ENCODE measurements at regions not wholly inside any gene's neighbourhood (a gene's known extent, or its start where the extent isn't known, plus 50 kb on each side); places are given as distances from the start of the nearest gene placed in this dataset.

DNA sequence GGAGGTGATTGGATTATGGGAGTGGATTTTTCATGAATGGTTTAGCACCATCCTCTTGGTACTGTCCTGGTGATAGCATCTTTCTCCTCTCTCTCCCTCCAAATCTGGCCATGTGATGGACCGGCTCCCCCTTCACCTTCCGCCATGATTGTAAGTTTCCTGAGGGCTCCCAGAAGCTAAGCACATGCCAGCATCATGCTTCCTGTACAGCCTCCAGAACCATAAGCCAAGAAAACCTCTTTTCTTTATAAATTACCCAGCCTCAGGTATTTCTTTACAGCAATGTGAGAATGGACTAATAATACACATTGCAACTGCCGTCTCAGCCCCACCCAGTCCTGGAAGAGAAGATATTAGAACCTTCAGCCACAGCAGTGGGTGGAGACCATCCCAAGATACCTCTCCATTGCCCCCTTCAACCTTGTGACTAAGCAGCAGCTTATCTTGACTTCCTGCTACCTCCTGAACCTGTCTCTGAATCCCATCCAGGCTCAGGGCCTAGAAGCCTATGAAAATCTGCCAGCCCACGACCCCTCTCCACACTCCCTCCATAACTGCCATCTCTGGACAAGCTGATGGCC is 81.8 kb upstream of the AGAP1 start:
- H3K9me2 ChIP-seq (ENCODE audit: low read depth, low read length): no peaks in the 10 kb centered on the region
- no peaks in the 10 kb centered on the region for H3K9me3 ChIP-seq (ENCODE audit: low read length)

DNA sequence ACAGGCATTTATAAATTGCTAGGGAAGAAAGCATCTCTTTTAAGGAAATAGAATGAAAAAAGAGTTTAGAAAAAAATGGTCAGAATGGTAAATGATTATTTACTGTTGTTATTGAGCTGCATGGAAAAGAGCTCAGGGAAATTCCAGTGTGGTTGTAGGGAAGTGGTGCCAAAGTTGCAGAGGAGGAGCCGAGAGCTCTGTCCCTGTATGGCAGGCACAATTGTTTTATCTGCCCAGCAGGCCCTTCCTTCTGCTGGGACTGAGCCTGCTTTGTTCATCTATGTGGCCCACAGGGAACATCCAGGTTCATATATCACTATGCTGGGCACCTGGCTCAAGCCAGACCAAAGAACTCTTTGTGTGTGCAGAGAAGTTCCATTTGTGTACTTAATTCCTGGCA is 80.8 kb upstream of the AGAP1 start:
- no peaks in the 10 kb centered on the region for H4K20me1 ChIP-seq (ENCODE audit: insufficient read depth, low read length)
- no peak overlapping the region for H3K9ac ChIP-seq (ENCODE audit: low read length)
- 0 out of 2 replicates have a peak, but pooled peaks cover 5% of the 10 kb centered on the region for H3K27me3 ChIP-seq (ENCODE audit: insufficient read depth, low read length)

More for the DNA sequence above, 81.8 kb upstream of the AGAP1 start:
- Histone ChIP-seq H3K79me2 (ENCODE audit: insufficient read depth, low read length) (no peaks in the 10 kb centered on the region), H3K36me3 (ENCODE audit: insufficient read depth, low read length) (no peaks in the 10 kb centered on the region), H3K9ac (ENCODE audit: low read length) (no peak overlapping the region), H3K4me2 (ENCODE audit: low read length) (no peak overlapping the region), H2AFZ (ENCODE audit: low read length) (no peak overlapping the region), H3K4me3 (ENCODE audit: low read depth, low read length, poor library complexity, severe bottlenecking) (no peak overlapping the region), H3F3A (ENCODE audit: insufficient read depth, low read length) (no peaks in the 10 kb centered on the region), H3K4me1 (ENCODE audit: insufficient read depth, low read length, severe bottlenecking) (no peaks in the 10 kb centered on the region), H3K27me3 (ENCODE audit: insufficient read depth, low read length) (no peaks in the 10 kb centered on the region), H4K20me1 (ENCODE audit: insufficient read depth, low read length) (no peaks in the 10 kb centered on the region), H3K27ac (ENCODE audit: low read depth, low read length, poor library complexity, severe bottlenecking) (no peak overlapping the region)
- TF ChIP-seq, protein P1, sequence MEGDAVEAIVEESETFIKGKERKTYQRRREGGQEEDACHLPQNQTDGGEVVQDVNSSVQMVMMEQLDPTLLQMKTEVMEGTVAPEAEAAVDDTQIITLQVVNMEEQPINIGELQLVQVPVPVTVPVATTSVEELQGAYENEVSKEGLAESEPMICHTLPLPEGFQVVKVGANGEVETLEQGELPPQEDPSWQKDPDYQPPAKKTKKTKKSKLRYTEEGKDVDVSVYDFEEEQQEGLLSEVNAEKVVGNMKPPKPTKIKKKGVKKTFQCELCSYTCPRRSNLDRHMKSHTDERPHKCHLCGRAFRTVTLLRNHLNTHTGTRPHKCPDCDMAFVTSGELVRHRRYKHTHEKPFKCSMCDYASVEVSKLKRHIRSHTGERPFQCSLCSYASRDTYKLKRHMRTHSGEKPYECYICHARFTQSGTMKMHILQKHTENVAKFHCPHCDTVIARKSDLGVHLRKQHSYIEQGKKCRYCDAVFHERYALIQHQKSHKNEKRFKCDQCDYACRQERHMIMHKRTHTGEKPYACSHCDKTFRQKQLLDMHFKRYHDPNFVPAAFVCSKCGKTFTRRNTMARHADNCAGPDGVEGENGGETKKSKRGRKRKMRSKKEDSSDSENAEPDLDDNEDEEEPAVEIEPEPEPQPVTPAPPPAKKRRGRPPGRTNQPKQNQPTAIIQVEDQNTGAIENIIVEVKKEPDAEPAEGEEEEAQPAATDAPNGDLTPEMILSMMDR (IDR thresholded peaks at IDR 0.05; ENCODE audit: low read length): no peak
- TF ChIP-seq EZH2 (IDR thresholded peaks at IDR 0.05; ENCODE audit: borderline replicate concordance, low read length): no peak

DNA sequence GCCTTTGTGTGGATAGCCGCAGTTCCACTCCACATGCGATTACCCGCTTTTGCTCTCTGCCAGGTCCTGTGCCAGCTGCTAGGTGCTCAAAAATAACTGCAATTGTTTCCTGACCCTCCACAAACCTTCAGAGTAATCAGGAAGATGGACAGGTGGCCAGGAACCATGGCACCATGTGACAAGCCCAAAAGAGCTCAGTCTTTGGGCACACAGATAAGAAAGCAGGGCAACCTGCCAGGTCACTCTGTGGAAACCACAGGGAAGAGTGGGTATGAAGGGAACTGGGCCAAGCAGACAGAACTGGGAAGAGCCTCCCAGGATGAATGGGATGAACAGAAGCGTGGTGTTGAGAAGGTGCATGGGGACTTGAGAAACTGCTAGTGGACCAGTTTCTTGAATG is 79.4 kb upstream of the AGAP1 start:
- no peak overlapping the region for H3K4me3 ChIP-seq (ENCODE audit: low read depth, low read length, poor library complexity, severe bottlenecking)
- H3K27me3 ChIP-seq (ENCODE audit: insufficient read depth, low read length): 0 out of 2 replicates have a peak, but pooled peaks cover 5% of the 10 kb centered on the region
- no peaks in the 10 kb centered on the region for H3K4me1 ChIP-seq (ENCODE audit: insufficient read depth, low read length, severe bottlenecking)
- no peaks in the 10 kb centered on the region for H3K79me2 ChIP-seq (ENCODE audit: insufficient read depth, low read length)
- H3K36me3 ChIP-seq (ENCODE audit: insufficient read depth, low read length): no peaks in the 10 kb centered on the region
- no peaks in the 10 kb centered on the region for H3K9me3 ChIP-seq (ENCODE audit: low read length)
- no peak overlapping the region for H3K27ac ChIP-seq (ENCODE audit: low read depth, low read length, poor library complexity, severe bottlenecking)
- TF ChIP-seq, protein P1 (IDR thresholded peaks at IDR 0.05; ENCODE audit: low read length): no peak
- no peak for TF ChIP-seq EZH2 (IDR thresholded peaks at IDR 0.05; ENCODE audit: borderline replicate concordance, low read length)
- H3F3A ChIP-seq (ENCODE audit: insufficient read depth, low read length): no peaks in the 10 kb centered on the region
- no peak overlapping the region for H2AFZ ChIP-seq (ENCODE audit: low read length)
- H3K9me2 ChIP-seq (ENCODE audit: low read depth, low read length): no peaks in the 10 kb centered on the region
- H3K9ac ChIP-seq (ENCODE audit: low read length): no peak overlapping the region
- H3K4me2 ChIP-seq (ENCODE audit: low read length): no peak overlapping the region
- H4K20me1 ChIP-seq (ENCODE audit: insufficient read depth, low read length): no peaks in the 10 kb centered on the region

More for the DNA sequence above, 80.8 kb upstream of the AGAP1 start:
- Histone ChIP-seq H3K4me3 (ENCODE audit: low read depth, low read length, poor library complexity, severe bottlenecking) (no peak overlapping the region), H3K79me2 (ENCODE audit: insufficient read depth, low read length) (no peaks in the 10 kb centered on the region), H3F3A (ENCODE audit: insufficient read depth, low read length) (no peaks in the 10 kb centered on the region), H3K4me1 (ENCODE audit: insufficient read depth, low read length, severe bottlenecking) (no peaks in the 10 kb centered on the region), H3K4me2 (ENCODE audit: low read length) (no peak overlapping the region), H3K9me2 (ENCODE audit: low read depth, low read length) (no peaks in the 10 kb centered on the region), H3K27ac (ENCODE audit: low read depth, low read length, poor library complexity, severe bottlenecking) (no peak overlapping the region), H3K9me3 (ENCODE audit: low read length) (no peaks in the 10 kb centered on the region), H2AFZ (ENCODE audit: low read length) (no peak overlapping the region), H3K36me3 (ENCODE audit: insufficient read depth, low read length) (no peaks in the 10 kb centered on the region)
- TF ChIP-seq EZH2 (IDR thresholded peaks at IDR 0.05; ENCODE audit: borderline replicate concordance, low read length): no peak
- TF ChIP-seq, protein P1 (IDR thresholded peaks at IDR 0.05; ENCODE audit: low read length): no peak
